B cell (primary cell): ENCODE measurements at regions not wholly inside any gene's neighbourhood (a gene's known extent, or its start where the extent isn't known, plus 50 kb on each side); places are given as distances from the start of the nearest gene placed in this dataset.

ENCODE experiments used
- ATAC-seq: fragments of 200-7000 bp; cut with Tn5 transposase; one replicate; pipeline ENCODE4 v1.10.0; 2021; ENCODE audit warnings: low read depth, mild to moderate bottlenecking, moderate number of reproducible peaks, moderate library complexity
- CTCF ChIA-PET: fragments of 350-600 bp; sonication (Branson Sonifier 250); formaldehyde crosslinking; loops from one replicate; lab custom pipeline; 2021; ENCODE audit warnings: antibody characterized with exemption, inconsistent platforms; lab: Charles Lee
- POLR2A ChIA-PET: fragments of 350-600 bp; sonication (Branson Sonifier 250); formaldehyde crosslinking; loops from one replicate; lab custom pipeline; 2021; ENCODE audit warnings: antibody characterized with exemption; lab: Charles Lee
- DNase-seq: peaks from one replicate; pipeline ENCODE4 v3.0.0; 2013
- H2AFZ ChIP-seq: 2 replicates; pipeline ENCODE4 v1.6.1; 2012; ENCODE audit warnings: mild to moderate bottlenecking, low read depth, low read length; ENCODE audit not compliant: insufficient read depth, poor library complexity, severe bottlenecking
- H3K27ac ChIP-seq, 2 donors: 1 replicate in 1 of 2; 2 replicates in 1 of 2; pipeline ENCODE4 v1.5.1; 2012 to 2013; ENCODE audit warnings: low read length in 2 of 2, mild to moderate bottlenecking in 2 of 2, moderate library complexity in 1 of 2
- H3K27me3 ChIP-seq, 4 experiments: fragments of 200-600 bp in 1 of 4; sonication (generic) in 1 of 4; replicated peaks in 1 of 4; 1 replicate in 2 of 4; 2 replicates in 2 of 4; pipeline versions ENCODE4 v1.6.1 to v1.7.0; 2013 to 2016; ENCODE audit warnings: low read length in 3 of 4, mild to moderate bottlenecking in 2 of 4, mixed read lengths in 1 of 4, moderate library complexity in 1 of 4; ENCODE audit not compliant: insufficient read depth in 4 of 4, control insufficient read depth in 3 of 4; ENCODE audit errors: control extremely low read depth in 1 of 4
- H3K36me3 ChIP-seq, 2 experiments: replicated peaks in 1 of 2; 1 replicate in 1 of 2; 2 replicates in 1 of 2; pipeline versions ENCODE4 v1.6.1 to v1.7.1; 2013; ENCODE audit warnings: low read length in 1 of 2; ENCODE audit not compliant: insufficient read depth in 2 of 2, control insufficient read depth in 1 of 2; ENCODE audit errors: control extremely low read depth in 1 of 2, extremely low read depth in 1 of 2
- H3K4me1 ChIP-seq, 2 donors: fragments of 200-600 bp in 1 of 2; sonication (generic) in 1 of 2; 1 replicate in 1 of 2; 2 replicates in 1 of 2; pipeline versions ENCODE4 v1.5.1 to v1.6.1; 2013 to 2017; ENCODE audit warnings: low read length in 2 of 2; ENCODE audit not compliant: control insufficient read depth in 2 of 2, insufficient read depth in 2 of 2
- H3K4me2 ChIP-seq: replicated peaks from 2 replicates; pipeline ENCODE3; 2012; ENCODE audit warnings: mild to moderate bottlenecking, low read depth, low read length; ENCODE audit not compliant: poor library complexity, severe bottlenecking
- H3K4me3 ChIP-seq, 5 experiments: fragments of 200-600 bp in 1 of 5; sonication (generic) in 1 of 5; 1 replicate in 3 of 5; 2 replicates in 2 of 5; pipeline versions ENCODE4 v1.5.1 to v1.7.0; 2011 to 2016; ENCODE audit warnings: low read length in 4 of 5, mild to moderate bottlenecking in 4 of 5, low read depth in 2 of 5, control low read depth in 1 of 5, moderate library complexity in 1 of 5; ENCODE audit not compliant: insufficient read depth in 1 of 5; ENCODE audit errors: control extremely low read depth in 1 of 5, extremely low read depth in 1 of 5
- H3K79me2 ChIP-seq: fragments of 200-600 bp; sonication (generic); one replicate; pipeline ENCODE4 v1.6.0; 2016; ENCODE audit warnings: low read length; ENCODE audit not compliant: control insufficient read depth, insufficient read depth
- H3K9ac ChIP-seq: fragments of 200-600 bp; sonication (generic); 2 replicates; pipeline ENCODE4 v1.6.1; 2017; ENCODE audit warnings: mild to moderate bottlenecking, low read length, moderate library complexity
- H3K9me3 ChIP-seq, 3 donors: one replicate each; pipeline versions ENCODE4 v1.6.1 to v1.7.1; 2013; ENCODE audit warnings: low read length in 2 of 3; ENCODE audit not compliant: control insufficient read depth in 2 of 3, insufficient read depth in 1 of 3; ENCODE audit errors: control extremely low read depth in 1 of 3
- H4K20me1 ChIP-seq: 2 replicates; pipeline ENCODE4 v1.6.0; 2012; ENCODE audit warnings: mild to moderate bottlenecking, low read length; ENCODE audit not compliant: insufficient read depth, control insufficient read depth, poor library complexity, severe bottlenecking
- H3K27ac Mint-ChIP-seq: one replicate; pipeline ENCODE4 v1.8.0; 2021; ENCODE audit warnings: mixed read lengths
- H3K27me3 Mint-ChIP-seq: one replicate; pipeline ENCODE4 v1.8.0; 2021; ENCODE audit warnings: mixed read lengths
- H3K4me1 Mint-ChIP-seq: one replicate; pipeline ENCODE4 v1.8.0; 2021; ENCODE audit warnings: mixed read lengths
- H3K4me3 Mint-ChIP-seq: one replicate; pipeline ENCODE4 v1.8.0; 2021; ENCODE audit warnings: mixed read lengths
- H3K9me3 Mint-ChIP-seq: one replicate; pipeline ENCODE4 v1.8.0; 2022; ENCODE audit warnings: mixed read lengths; ENCODE audit not compliant: insufficient read depth
- EZH2 ChIP-seq: IDR thresholded peaks from 2 replicates; pipeline ENCODE4 v1.6.1; 2012; ENCODE audit warnings: borderline replicate concordance, low read depth, mild to moderate bottlenecking, moderate library complexity, low read length; ENCODE audit not compliant: insufficient read depth, poor library complexity, severe bottlenecking
- WGBS: methylation state at CpG from one replicate; pipeline ENCODE4 v1.1.5; 2013; ENCODE audit warnings: missing lambda C conversion rate; ENCODE audit not compliant: insufficient coverage; 5-methylcytosine and 5-hydroxymethylcytosine counted together
- intact Hi-C: fragments of 100-400 bp; cut with micrococcal nuclease; formaldehyde crosslinking; loops from one replicate; pipeline ENCODE4 v1.10.0; 2022
- TF ChIP-seq, protein P1 (sequence below): fragments of 200-600 bp; IDR thresholded peaks from one replicate; pipeline ENCODE4 v1.8.0; 2022; ENCODE audit warnings: antibody characterized with exemption, mild to moderate bottlenecking

DNA sequence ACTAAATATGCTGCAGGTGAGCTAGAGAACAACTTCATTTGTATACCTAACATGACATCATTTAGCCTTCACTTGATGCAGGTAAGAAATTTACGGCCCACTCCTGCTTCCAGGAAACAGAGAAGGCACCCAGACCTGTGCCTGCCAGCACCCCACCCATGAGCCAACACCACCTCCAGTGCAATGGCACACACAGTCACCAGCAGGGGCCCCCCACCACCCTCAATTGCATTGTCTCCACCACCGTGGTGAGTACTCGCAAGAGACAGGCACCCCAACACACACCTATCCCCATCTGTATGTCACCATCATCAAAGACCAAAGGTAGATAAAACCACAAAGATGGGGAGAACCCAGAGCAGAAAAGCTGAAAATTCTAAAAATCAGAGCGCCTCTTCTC, 107.6 kb downstream of the KLHL28 start:
- H3K27ac ChIP-seq, result no peak overlapping the region
- H3K4me3 ChIP-seq, result no peak overlapping the region
- WGBS, result 100% methylated on average over 3 of the region's 4 CpGs
- no peak for TF ChIP-seq EZH2
- TF ChIP-seq, protein P1, sequence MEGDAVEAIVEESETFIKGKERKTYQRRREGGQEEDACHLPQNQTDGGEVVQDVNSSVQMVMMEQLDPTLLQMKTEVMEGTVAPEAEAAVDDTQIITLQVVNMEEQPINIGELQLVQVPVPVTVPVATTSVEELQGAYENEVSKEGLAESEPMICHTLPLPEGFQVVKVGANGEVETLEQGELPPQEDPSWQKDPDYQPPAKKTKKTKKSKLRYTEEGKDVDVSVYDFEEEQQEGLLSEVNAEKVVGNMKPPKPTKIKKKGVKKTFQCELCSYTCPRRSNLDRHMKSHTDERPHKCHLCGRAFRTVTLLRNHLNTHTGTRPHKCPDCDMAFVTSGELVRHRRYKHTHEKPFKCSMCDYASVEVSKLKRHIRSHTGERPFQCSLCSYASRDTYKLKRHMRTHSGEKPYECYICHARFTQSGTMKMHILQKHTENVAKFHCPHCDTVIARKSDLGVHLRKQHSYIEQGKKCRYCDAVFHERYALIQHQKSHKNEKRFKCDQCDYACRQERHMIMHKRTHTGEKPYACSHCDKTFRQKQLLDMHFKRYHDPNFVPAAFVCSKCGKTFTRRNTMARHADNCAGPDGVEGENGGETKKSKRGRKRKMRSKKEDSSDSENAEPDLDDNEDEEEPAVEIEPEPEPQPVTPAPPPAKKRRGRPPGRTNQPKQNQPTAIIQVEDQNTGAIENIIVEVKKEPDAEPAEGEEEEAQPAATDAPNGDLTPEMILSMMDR, result no peak
- no peaks in the 10 kb centered on the region for H3K9me3 Mint-ChIP-seq
- H3K36me3 ChIP-seq, result no peaks in the 10 kb centered on the region
- no peaks in the 10 kb centered on the region for H3K79me2 ChIP-seq
- CTCF ChIA-PET, result no interaction called here
- H3K27ac Mint-ChIP-seq, result no peak overlapping the region
- no peak for DNase-seq
- H3K9me3 ChIP-seq, result no peaks in the 10 kb centered on the region
- H3K9ac ChIP-seq, result no peak overlapping the region
- no peaks in the 10 kb centered on the region for H3K4me1 ChIP-seq
- H3K27me3 Mint-ChIP-seq, result peaks cover 27% of the 10 kb centered on the region
- intact Hi-C loops, result no loop called here
- no peak overlapping the region for H2AFZ ChIP-seq
- no peak for ATAC-seq
- H3K27me3 ChIP-seq, result peaks cover 0 to 6% (median 2%) of the 10 kb centered on the region in 4 experiments
- no peaks in the 10 kb centered on the region for H4K20me1 ChIP-seq
- H3K4me2 ChIP-seq, result no peak overlapping the region
- POLR2A ChIA-PET, result no interaction called here
- H3K4me3 Mint-ChIP-seq, result no peak overlapping the region
- no peaks in the 10 kb centered on the region for H3K4me1 Mint-ChIP-seq

- Histone ChIP-seq H3K4me2 (no peak overlapping the region), H3K4me3 (no peak overlapping the region), H3K27ac (no peak overlapping the region), H3K9me3 (no peaks in the 10 kb centered on the region), H3K27me3 (peaks cover 0 to 4% (median 4%) of the 10 kb centered on the region in 4 experiments), H3K36me3 (no peaks in the 10 kb centered on the region), H2AFZ (no peak overlapping the region), H3K79me2 (no peaks in the 10 kb centered on the region), H3K9ac (no peak overlapping the region), H4K20me1 (no peaks in the 10 kb centered on the region), H3K4me1 (no peaks in the 10 kb centered on the region)
- no peak for ATAC-seq
- Mint-ChIP-seq H3K27ac (no peak overlapping the region), H3K27me3 (peaks cover 7% of the 10 kb centered on the region), H3K9me3 (no peaks in the 10 kb centered on the region), H3K4me1 (no peaks in the 10 kb centered on the region), H3K4me3 (no peak overlapping the region)
- DNase-seq, result no peak
- POLR2A ChIA-PET, result no interaction called here
- CTCF ChIA-PET, result interaction anchor here (0.6 to 2.4 kb wide), 4 partner anchors 9 to 421 kb away, joined by 3 to 7 read pairs (median 4); no protein-coding TSS in a partner anchor
- WGBS, result 92% methylated on average over 5 of the region's 8 CpGs
- TF ChIP-seq, protein P1, result no peak
- TF ChIP-seq EZH2, result no peak
- intact Hi-C loops, result no loop called here
These were observed 114.0 kb downstream of the KLHL28 start for GRCh38 chr14:44847526-44848309.
